ENCODE measurements at regions not wholly inside any gene's neighbourhood (a gene's known extent, or its start where the extent isn't known, plus 50 kb on each side); places are given as distances from the start of the nearest gene placed in this dataset.

- no peak overlapping the region for H3K4me3 ChIP-seq (replicated peaks in 1 of 3; ENCODE audit: low read depth in 2 of 3, low read length in 3 of 3)
- Mint-ChIP-seq H3K4me1 (no peaks in the 10 kb centered on the region), H3K27me3 (ENCODE audit: low read depth in 3 of 3) (peaks cover 0 to 2% (median 0%) of the 10 kb centered on the region in 3 donors), H3K4me3 (no peak overlapping the region), H3K27ac (no peak overlapping the region), H3K36me3 (no peaks in the 10 kb centered on the region), H3K9me3 (peaks cover 0 to 1% (median 0%) of the 10 kb centered on the region in 7 donors)
- H3K27me3 ChIP-seq (ENCODE audit: control insufficient read depth in 2 of 2, insufficient read depth in 2 of 2, low read length in 2 of 2), result no peaks in the 10 kb centered on the region
- no peak overlapping the region for H3K27ac ChIP-seq (ENCODE audit: low read depth in 1 of 2, low read length in 2 of 2)
- no peaks in the 10 kb centered on the region for H3K4me1 ChIP-seq (ENCODE audit: control insufficient read depth in 1 of 2, insufficient read depth in 2 of 2, low read length in 2 of 2)
- no peak overlapping the region for H3K4me2 ChIP-seq (replicated peaks; ENCODE audit: extremely low read depth, low read length, poor library complexity, severe bottlenecking)
- H2AFZ ChIP-seq (ENCODE audit: insufficient read depth, low read depth, low read length, poor library complexity, severe bottlenecking), result no peak overlapping the region
- no peak for DNase-seq
- TF ChIP-seq CTCF (IDR thresholded peaks at IDR 0.05), result no peak
- H3K79me2 ChIP-seq (ENCODE audit: insufficient read depth, low read length), result no peaks in the 10 kb centered on the region
- no peaks in the 10 kb centered on the region for H3K36me3 ChIP-seq (replicated peaks in 1 of 2; ENCODE audit: control insufficient read depth in 1 of 2, insufficient read depth in 2 of 2, low read length in 2 of 2)
- WGBS (ENCODE audit: insufficient coverage), result no CpG with 5 or more reads among the region's 1 CpG
- H4K20me1 ChIP-seq (ENCODE audit: insufficient read depth, low read length), result no peaks in the 10 kb centered on the region
- H3K9me3 ChIP-seq (replicated peaks in 1 of 2; ENCODE audit: control insufficient read depth in 1 of 2, insufficient read depth in 1 of 2, low read length in 2 of 2), result no peaks in the 10 kb centered on the region
- intact Hi-C loops (cut with micrococcal nuclease), result no loop called here
- no peak overlapping the region for H3K9ac ChIP-seq (ENCODE audit: insufficient read depth, low read length, poor library complexity, severe bottlenecking)
Observed at GRCh38 chr12:74337951-74338350, 199.7 kb upstream of the ATXN7L3B start.

GRCh38 chr12:74339211-74339610, 198.4 kb upstream of the ATXN7L3B start:
- no peaks in the 10 kb centered on the region for H3K4me1 ChIP-seq (ENCODE audit: control insufficient read depth in 1 of 2, insufficient read depth in 2 of 2, low read length in 2 of 2)
- no peak overlapping the region for H3K27ac ChIP-seq (ENCODE audit: low read depth in 1 of 2, low read length in 2 of 2)
- H3K36me3 Mint-ChIP-seq, result no peaks in the 10 kb centered on the region
- H3K9me3 ChIP-seq (replicated peaks in 1 of 2; ENCODE audit: control insufficient read depth in 1 of 2, insufficient read depth in 1 of 2, low read length in 2 of 2), result no peaks in the 10 kb centered on the region
- peaks cover 0 to 1% (median 0%) of the 10 kb centered on the region in 7 donors for H3K9me3 Mint-ChIP-seq
- DNase-seq, result no peak
- H3K4me3 ChIP-seq (replicated peaks in 1 of 3; ENCODE audit: low read depth in 2 of 3, low read length in 3 of 3), result no peak overlapping the region
- H4K20me1 ChIP-seq (ENCODE audit: insufficient read depth, low read length), result no peaks in the 10 kb centered on the region
- H3K4me2 ChIP-seq (replicated peaks; ENCODE audit: extremely low read depth, low read length, poor library complexity, severe bottlenecking), result no peak overlapping the region
- no peaks in the 10 kb centered on the region for H3K36me3 ChIP-seq (replicated peaks in 1 of 2; ENCODE audit: control insufficient read depth in 1 of 2, insufficient read depth in 2 of 2, low read length in 2 of 2)
- TF ChIP-seq CTCF (IDR thresholded peaks at IDR 0.05), result no peak
- no peaks in the 10 kb centered on the region for H3K4me1 Mint-ChIP-seq
- intact Hi-C loops (cut with micrococcal nuclease), result no loop called here
- no peak overlapping the region for H2AFZ ChIP-seq (ENCODE audit: insufficient read depth, low read depth, low read length, poor library complexity, severe bottlenecking)
- H3K27me3 Mint-ChIP-seq (ENCODE audit: low read depth in 3 of 3), result peaks cover 0 to 2% (median 0%) of the 10 kb centered on the region in 3 donors
- no peak overlapping the region for H3K4me3 Mint-ChIP-seq
- no peaks in the 10 kb centered on the region for H3K27me3 ChIP-seq (ENCODE audit: control insufficient read depth in 2 of 2, insufficient read depth in 2 of 2, low read length in 2 of 2)
- H3K79me2 ChIP-seq (ENCODE audit: insufficient read depth, low read length), result no peaks in the 10 kb centered on the region
- H3K27ac Mint-ChIP-seq, result no peak overlapping the region
- WGBS (ENCODE audit: insufficient coverage), result no CpG with 5 or more reads among the region's 2 CpGs
- no peak overlapping the region for H3K9ac ChIP-seq (ENCODE audit: insufficient read depth, low read length, poor library complexity, severe bottlenecking)

Data from CD14-positive monocyte (primary cell).